Stomach (tissue), 8 donors: ENCODE measurements at regions not wholly inside any gene's neighbourhood (a gene's known extent, or its start where the extent isn't known, plus 50 kb on each side); places are given as distances from the start of the nearest gene placed in this dataset.
"Not testable (repeated sequence)": the region's sequence is repeated elsewhere in the genome, so short reads cannot be mapped to it uniquely, and the experiment has no call there.

Experiments used
- DNase-seq, 2 donors: peaks; one replicate each; pipeline versions ENCODE4 v3.0.0 to v3.0.0-alpha.2; 2013 to 2019
- H3K27ac ChIP-seq, 5 donors: fragments of 200-600 bp in 4 of 5; sonication (generic) in 4 of 5; one replicate each; pipeline ENCODE4 v1.5.1; 2013 to 2019; ENCODE audit warnings: mild to moderate bottlenecking in 1 of 5, moderate library complexity in 1 of 5
- H3K27me3 ChIP-seq, 3 donors: fragments of 200-600 bp; sonication (generic); one replicate each; pipeline ENCODE4 v1.5.1; 2017 to 2019; ENCODE audit warnings: mixed run types in 1 of 3
- H3K36me3 ChIP-seq, 4 donors: fragments of 200-600 bp; sonication (generic); 1 replicate in 3 of 4; 2 replicates in 1 of 4; pipeline ENCODE4 v1.5.1; 2016 to 2019
- H3K4me1 ChIP-seq, 4 donors: fragments of 200-600 bp; sonication (generic); one replicate each; pipeline ENCODE4 v1.5.1; 2016 to 2019
- H3K4me3 ChIP-seq, 4 donors: fragments of 200-600 bp; sonication (generic) in 3 of 4; one replicate each; pipeline ENCODE4 v1.5.1; 2016 to 2019; ENCODE audit warnings: mild to moderate bottlenecking in 1 of 4
- H3K9me3 ChIP-seq, 4 donors: fragments of 200-600 bp; sonication (generic); one replicate each; pipeline ENCODE4 v1.5.1; 2016 to 2019
- CTCF ChIP-seq, 7 experiments: fragments of 450-650 bp in 4 of 7; fragments of 200-600 bp in 3 of 7; sonication (generic) in 3 of 7; IDR thresholded peaks; one replicate each; pipeline ENCODE4 v1.5.1; 2016 to 2019; ENCODE audit warnings: antibody characterized with exemption in 7 of 7, control low read depth in 2 of 7, mild to moderate bottlenecking in 1 of 7
- EP300 ChIP-seq: sonication (generic); formaldehyde crosslinking; IDR thresholded peaks from one replicate; pipeline ENCODE4 v1.6.1; 2017; ENCODE audit warnings: antibody characterized with exemption
- POLR2A ChIP-seq, 4 donors: fragments of 450-650 bp; IDR thresholded peaks; one replicate each; pipeline ENCODE4 v1.6.1; 2016; ENCODE audit warnings: antibody characterized with exemption in 4 of 4, control low read depth in 2 of 4, mild to moderate bottlenecking in 1 of 4, moderate library complexity in 1 of 4
- POLR2AphosphoS5 ChIP-seq, 3 donors: sonication (generic); formaldehyde crosslinking; IDR thresholded peaks; one replicate each; pipeline ENCODE4 v1.6.1; 2016; ENCODE audit warnings: antibody characterized with exemption in 3 of 3
- WGBS, 5 donors: extraction: QIAGEN DNeasy Blood & Tissue Kit in 3 of 5; methylation state at CpG; one replicate each; pipeline versions ENCODE4 v1.1.5 to v1.1.7; 2013 to 2018; 5-methylcytosine and 5-hydroxymethylcytosine counted together
- intact Hi-C: fragments of 100-400 bp; cut with DNase I; formaldehyde crosslinking; loops from one replicate; pipeline ENCODE4 v1.15.1; 2023; ENCODE audit warnings: low total_unique reads
- donor health status: healthy with polysubstance abuse.
- donor health status: Bipolar disorder and iron deficiency.
- donor health status: healthy.

- Histone ChIP-seq H3K4me3 (no peak overlapping the region), H3K27ac (no peak overlapping the region), H3K4me1 (no peaks in the 10 kb centered on the region), H3K27me3 (peaks cover 0 to 11% (median 0%) of the 10 kb centered on the region in 3 donors), H3K9me3 (no peaks in the 10 kb centered on the region), H3K36me3 (no peaks in the 10 kb centered on the region)
- no peak for DNase-seq
- WGBS, 5 donors, result 83 to 91% (median 85%) methylated on average over 7 of the region's 7 CpGs
- intact Hi-C loops, result no loop called here
- TF ChIP-seq EP300 (no peak), POLR2AphosphoS5 (IDR thresholded peaks at IDR 0.05) (no peak), POLR2A (IDR thresholded peaks at IDR 0.05) (no peak), CTCF (IDR thresholded peaks at IDR 0.05) (no peak)
Measured at GRCh38 chr10:29374162-29374561, 85.3 kb downstream of the LYZL1 start.

DNA sequence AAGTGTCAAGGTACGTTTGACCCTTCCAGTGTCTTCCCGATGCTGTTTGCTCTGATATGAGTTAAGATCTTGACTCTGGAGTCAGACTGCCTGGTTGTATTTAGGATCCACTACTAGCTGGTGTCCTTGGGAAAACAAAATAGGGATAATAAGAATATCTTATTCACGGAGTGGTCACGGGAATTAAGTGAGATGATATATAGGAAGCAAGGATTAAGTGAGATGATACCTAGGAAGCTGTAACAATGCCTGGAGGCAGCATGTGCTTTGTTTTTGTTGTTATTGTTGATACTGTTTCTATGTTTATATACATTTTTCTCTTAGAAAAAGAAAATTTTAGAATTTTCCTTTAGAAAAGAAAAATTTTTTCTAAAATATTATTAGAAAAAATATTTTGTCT, 87.0 kb downstream of the LYZL1 start:
- no peaks in the 10 kb centered on the region for H3K4me1 ChIP-seq
- no peaks in the 10 kb centered on the region for H3K27me3 ChIP-seq
- 80 to 85% (median 82%) methylated on average over 4 of the region's 4 CpGs for WGBS, 5 donors
- H3K27ac ChIP-seq, result no peak overlapping the region
- H3K36me3 ChIP-seq, result no peaks in the 10 kb centered on the region
- no peak for DNase-seq
- H3K4me3 ChIP-seq, result no peak overlapping the region
- H3K9me3 ChIP-seq, result no peaks in the 10 kb centered on the region
- TF ChIP-seq CTCF (IDR thresholded peaks at IDR 0.05) (no peak), POLR2AphosphoS5 (IDR thresholded peaks at IDR 0.05) (no peak), EP300 (no peak), POLR2A (IDR thresholded peaks at IDR 0.05) (no peak)
- intact Hi-C loops, result no loop called here

DNA sequence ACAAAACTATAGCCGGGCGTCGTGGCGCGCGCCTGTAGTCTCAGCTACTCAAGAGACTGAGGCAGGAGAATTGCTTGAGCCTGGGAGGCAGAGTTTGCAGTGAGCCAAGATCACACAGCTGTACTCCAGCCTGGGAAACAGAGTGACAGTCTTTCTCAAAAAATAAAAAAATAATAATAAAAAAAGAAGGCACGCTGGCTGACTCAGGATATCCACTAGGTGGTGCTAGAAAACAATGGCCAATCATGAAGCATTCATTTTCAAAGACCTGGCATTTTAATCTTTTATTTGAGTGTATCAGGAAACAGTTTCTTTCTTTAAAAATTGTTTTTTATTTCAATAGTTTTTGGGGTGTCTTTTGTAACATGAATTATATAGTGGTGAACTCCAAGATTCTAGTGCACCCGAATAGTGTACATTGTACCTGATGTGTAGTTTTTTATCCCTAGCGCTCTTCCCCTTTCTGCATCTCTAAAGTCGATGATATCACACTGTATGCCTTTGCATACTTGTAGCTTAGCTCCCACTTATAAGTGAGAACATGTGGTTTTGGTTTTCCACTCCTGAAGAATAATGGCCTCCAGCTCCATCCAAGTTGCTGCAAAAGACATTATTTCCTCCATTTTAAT, 88.6 kb downstream of the LYZL1 start:
- H3K4me3 ChIP-seq, result no peak overlapping the region
- DNase-seq, result peak in 1 of 2 donors; percentile 56
- 77 to 79% (median 78%) methylated on average over 9 to 10 of the region's 10 CpGs for WGBS, 5 donors
- TF ChIP-seq POLR2A (IDR thresholded peaks at IDR 0.05) (no peak), CTCF (IDR thresholded peaks at IDR 0.05) (peak in 5 of 7 experiments; percentile 22 to 71 (median 67)), POLR2AphosphoS5 (IDR thresholded peaks at IDR 0.05) (no peak)
- no peaks in the 10 kb centered on the region for H3K36me3 ChIP-seq
- intact Hi-C loops, result no loop called here
- no peaks in the 10 kb centered on the region for H3K4me1 ChIP-seq
- no peak overlapping the region for H3K27ac ChIP-seq
- H3K9me3 ChIP-seq, result no peaks in the 10 kb centered on the region
- H3K27me3 ChIP-seq, result no peaks in the 10 kb centered on the region

GRCh38 chr10:29378106-29378505, 89.2 kb downstream of the LYZL1 start:
- Histone ChIP-seq H3K9me3 (no peaks in the 10 kb centered on the region), H3K27ac (no peak overlapping the region), H3K4me3 (no peak overlapping the region), H3K4me1 (no peaks in the 10 kb centered on the region), H3K27me3 (no peaks in the 10 kb centered on the region), H3K36me3 (no peaks in the 10 kb centered on the region)
- no peak for TF ChIP-seq EP300
- 88 to 92% (median 88%) methylated on average over 7 of the region's 7 CpGs for WGBS, 5 donors
- no peak for DNase-seq
- intact Hi-C loops, result no loop called here

GRCh38 chr10:29379208-29379607, 90.3 kb downstream of the LYZL1 start:
- DNase-seq, result no peak
- no peak overlapping the region for H3K27ac ChIP-seq
- H3K4me1 ChIP-seq, result no peaks in the 10 kb centered on the region
- WGBS, 5 donors, result 43 to 76% (median 55%) methylated on average over 4 of the region's 4 CpGs
- TF ChIP-seq EP300, result no peak
- intact Hi-C loops, result no loop called here
- H3K9me3 ChIP-seq, result no peaks in the 10 kb centered on the region
- no peaks in the 10 kb centered on the region for H3K27me3 ChIP-seq
- no peaks in the 10 kb centered on the region for H3K36me3 ChIP-seq
- no peak overlapping the region for H3K4me3 ChIP-seq

DNA sequence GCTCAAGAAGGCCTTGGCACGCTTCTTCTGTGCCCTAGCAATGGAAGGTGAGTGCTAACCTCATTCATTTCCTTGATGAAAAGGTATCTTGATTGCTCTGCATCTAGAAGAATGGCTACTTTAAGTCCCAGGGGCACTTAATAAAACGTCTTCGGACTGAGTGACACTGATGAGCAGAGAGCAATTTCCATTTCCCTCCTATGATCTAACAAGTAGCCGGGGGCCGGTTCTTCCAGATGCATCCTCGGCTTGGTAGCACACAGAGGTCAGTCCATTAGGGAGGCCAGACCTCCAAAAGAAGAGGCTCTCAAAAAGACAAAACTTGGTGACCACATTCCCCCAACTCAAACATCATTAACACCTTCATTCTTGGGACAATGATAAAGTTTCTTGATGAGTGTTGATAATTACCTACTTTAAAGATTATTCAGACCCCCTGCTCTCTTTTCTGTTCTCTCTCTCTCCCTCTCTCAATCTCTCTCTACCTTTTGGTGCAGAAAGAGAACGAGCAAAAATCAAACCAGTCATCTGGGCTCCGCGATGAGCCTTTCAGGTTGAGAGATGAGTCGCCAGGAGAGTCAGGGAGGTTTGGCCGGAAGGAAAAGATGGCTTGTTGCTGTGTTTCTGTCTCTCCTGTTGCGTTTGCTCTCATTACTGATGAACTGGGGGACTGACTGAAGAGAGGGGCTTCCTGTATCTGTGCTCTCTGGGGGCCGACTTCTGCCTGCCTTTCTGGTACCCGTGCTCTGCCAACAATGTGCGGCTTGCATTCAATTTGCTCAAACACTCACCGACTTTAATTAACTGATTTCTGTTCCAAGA, 91.1 kb downstream of the LYZL1 start:
- DNase-seq, H3K4me3 ChIP-seq, H3K27me3 ChIP-seq, H3K36me3 ChIP-seq, H3K4me1 ChIP-seq, H3K9me3 ChIP-seq, intact Hi-C loops, H3K27ac ChIP-seq: not testable (repeated sequence)
- 80 to 86% (median 84%) methylated on average over 16 of the region's 16 CpGs for WGBS, 5 donors

- H3K27me3 ChIP-seq, H3K9me3 ChIP-seq, H3K36me3 ChIP-seq, H3K27ac ChIP-seq, H3K4me1 ChIP-seq, intact Hi-C loops, H3K4me3 ChIP-seq, DNase-seq: not testable (repeated sequence)
- 61 to 74% (median 68%) methylated on average over 15 to 16 of the region's 16 CpGs for WGBS, 5 donors
Measured at GRCh38 chr10:29380599-29381511, 92.0 kb downstream of the LYZL1 start.
